Myocyte (in vitro differentiated cells): ENCODE measurements at regions not wholly inside any gene's neighbourhood (a gene's known extent, or its start where the extent isn't known, plus 50 kb on each side); places are given as distances from the start of the nearest gene placed in this dataset.
"Not testable (repeated sequence)": the region's sequence is repeated elsewhere in the genome, so short reads cannot be mapped to it uniquely, and the experiment has no call there.

Source experiments
- DNase-seq: peaks from one replicate; pipeline ENCODE4 v3.0.0-alpha.2; 2012; ENCODE audit warnings: low read depth

DNA sequence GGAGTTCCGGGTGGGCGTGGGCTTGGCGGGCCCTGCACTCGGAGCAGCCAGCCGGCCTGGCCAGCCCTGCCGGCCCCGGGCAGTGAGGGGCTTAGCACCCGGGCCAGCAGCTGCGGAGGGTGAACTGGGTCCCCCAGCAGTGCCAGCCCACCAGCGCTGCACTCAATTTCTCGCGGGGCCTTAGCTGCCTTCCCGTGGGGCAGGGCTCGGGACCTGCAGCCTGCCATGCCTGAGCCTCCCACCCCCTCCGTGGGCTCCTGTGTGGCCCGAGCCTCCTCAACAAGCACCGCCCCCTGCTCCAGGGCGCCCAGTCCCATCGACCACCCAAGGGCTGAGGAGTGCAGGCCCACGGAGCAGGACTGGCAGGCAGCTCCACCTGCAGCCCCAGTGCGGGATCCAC lies 362.5 kb downstream of the TMEM167A start:
- not testable (repeated sequence) for DNase-seq

DNA sequence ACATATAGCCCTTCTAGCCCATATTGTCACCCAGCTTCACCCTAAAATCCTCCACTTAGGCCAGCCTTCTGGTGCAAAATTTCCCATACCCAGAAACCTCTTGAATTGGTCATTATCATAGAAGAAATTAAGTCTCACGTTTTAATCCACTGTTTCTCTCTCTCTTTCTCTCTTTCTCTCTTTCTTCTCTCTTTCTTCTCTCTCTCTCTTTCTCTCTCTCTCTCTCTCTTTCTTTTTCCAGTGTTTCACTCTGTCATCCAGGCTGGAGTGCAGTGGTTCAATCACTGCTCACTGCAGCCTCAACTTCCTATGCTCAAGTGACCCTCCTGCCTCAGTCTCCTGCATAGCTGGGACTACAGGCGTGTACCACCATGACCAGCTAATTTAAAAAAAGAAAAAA lies 363.4 kb downstream of the TMEM167A start:
- no peak for DNase-seq

DNA sequence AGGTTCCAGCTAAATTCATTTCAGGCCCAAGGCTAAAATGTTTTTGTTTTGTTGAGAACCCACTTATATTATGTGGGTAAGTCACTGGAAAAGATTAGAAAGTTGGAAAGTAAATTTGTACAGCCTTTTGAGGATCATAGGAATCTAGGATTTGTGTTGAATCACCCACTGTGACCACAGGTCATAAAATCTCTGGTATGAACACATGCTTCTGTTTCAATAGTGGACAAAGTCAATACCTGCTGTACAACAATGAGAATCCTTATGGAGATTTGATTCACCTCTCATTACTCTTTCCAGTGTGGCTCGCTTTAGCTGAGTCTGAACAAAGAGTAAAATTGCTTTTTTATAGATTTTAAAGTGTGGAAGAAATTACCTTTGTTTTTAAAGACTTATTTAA lies 369.5 kb downstream of the TMEM167A start:
- no peak for DNase-seq

DNA sequence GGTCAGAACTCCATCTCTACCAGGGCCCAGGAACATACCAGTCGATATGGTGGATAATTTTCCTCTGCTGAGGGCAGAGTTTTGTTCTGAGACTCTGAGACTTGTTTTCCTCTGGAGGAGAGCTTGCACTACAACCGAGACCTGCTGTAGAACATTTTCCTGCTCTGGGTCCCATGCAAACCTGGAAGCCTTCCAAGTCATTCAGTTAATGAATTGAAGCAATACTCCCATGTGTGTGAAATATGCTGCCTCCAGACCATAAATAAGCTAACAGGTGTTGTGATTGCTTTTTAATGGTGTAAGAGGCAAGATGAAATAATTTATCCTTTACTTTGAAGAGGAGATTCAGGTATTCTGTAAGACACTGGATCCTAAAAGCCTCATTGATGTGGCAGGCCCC lies 372.8 kb downstream of the TMEM167A start:
- DNase-seq, result no peak

DNA sequence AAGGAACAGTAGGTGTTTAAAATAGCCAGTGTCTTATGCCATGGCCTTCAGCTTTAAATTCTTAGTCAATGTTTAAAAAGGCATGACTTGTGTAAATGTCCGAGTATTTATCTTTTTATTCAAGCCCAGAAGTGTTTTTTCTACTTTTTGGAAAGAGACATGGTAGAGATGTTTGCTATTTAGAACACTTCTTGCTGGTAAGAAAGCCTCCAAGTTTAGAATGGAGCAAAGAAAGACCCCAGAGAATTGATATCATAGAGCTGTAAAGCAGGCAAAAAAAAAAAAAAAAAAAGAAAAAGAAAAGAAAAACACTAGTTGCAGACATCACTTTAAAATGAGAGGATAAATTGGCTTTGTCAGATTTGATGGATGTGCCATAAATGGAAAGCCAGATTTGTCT lies 375.1 kb downstream of the TMEM167A start:
- no peak for DNase-seq

DNA sequence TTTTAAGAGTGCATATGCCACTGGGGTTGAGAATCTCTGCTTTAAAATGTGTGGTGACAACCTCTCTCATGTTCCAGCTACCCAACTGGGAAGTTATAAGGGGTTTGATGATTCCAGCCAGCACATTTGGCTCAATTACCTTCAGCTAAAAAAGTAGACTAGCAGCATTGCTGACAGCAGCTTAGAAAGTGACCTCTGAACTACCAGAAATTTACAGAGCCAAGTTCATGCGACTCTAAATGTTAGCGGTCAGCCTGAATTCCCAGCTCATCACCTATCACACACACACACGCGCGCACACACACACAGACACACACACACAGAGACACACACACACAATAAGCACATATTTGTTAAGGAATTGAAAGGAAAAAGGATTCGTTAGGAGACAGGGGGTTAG lies 377.5 kb downstream of the TMEM167A start:
- DNase-seq, result no peak

DNA sequence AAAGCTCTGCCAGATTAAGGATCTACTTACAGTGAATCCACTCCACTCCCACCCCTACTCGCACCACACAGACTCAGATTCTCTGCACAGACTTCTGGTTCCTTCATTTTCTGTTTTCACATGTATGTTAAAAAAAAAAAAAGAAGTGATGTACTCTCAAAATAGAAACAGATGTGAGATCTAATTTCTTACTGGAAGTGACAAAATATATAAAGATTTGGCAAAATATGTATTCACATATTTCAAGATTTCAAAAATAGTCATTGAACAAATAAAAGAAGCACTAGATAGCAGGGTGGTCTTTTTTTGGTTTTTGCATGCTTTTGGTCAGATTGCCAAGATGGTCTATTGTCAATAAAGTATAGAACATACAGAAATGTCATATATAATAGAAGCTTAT lies 379.2 kb downstream of the TMEM167A start:
- DNase-seq, result no peak

DNA sequence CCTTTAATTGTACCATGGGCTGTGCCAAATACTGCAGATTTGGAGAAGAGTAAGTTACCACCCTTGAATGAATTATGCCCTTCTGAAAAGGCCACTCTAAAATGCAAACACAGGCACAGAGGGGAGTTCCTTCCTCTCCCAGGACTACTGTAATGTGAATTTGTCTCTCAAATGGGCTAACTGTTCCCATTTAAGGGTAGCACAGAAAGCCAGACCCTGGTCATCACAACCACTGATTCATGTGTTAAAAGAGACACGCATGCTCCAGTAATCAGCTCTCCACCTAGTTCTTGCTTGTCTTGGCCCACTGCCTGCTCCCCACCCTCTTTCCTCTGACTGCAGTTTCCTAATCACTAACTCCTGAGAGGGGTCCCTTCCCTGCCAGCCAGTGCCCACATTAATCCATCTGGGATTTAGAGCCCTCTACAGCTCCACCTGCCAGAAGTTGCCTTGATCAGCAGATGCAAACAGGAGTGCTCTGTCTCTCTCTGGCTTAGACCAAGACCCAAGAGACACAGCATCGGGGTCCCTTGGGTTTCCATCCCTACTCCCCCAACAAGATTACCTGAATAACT lies 382.4 kb downstream of the TMEM167A start:
- DNase-seq, result no peak

DNA sequence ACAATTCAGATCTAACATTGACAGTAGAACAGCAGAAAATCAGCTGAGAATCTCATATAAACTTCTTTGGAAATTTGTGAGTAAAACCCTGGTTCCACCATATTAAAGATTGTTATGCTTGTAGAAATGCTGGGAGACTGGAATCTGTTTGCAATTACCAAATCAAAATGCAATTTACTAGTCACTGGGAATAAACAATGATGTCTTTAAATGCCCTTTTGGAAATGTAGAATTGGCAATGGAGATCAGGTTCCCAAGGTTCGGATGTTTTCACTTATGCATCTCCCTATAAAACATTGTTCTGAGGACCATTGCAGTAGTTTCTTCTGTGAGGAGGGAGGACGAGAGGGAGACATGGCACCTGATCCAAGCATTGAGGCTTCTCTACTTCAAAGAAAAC lies 384.4 kb downstream of the TMEM167A start:
- no peak for DNase-seq

DNA sequence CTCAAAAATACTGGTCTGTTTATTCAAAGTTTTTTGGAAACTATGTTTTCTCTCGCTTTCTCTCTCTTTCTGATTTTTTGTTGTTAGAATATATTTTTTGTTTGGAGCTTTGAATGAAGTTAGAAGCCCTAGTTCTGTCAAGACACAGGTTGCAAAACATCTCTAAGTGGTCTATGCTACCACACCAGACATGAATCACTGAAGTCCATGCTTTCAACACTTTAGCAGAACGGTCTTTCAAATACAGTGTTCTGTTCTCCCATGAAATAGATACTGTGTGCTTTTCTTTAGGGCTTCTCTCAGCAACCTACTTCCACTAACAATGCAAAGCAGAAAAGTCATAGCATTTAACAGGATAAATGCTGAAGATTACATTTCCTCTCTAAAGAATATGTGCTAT lies 392.5 kb downstream of the TMEM167A start:
- no peak for DNase-seq

DNA sequence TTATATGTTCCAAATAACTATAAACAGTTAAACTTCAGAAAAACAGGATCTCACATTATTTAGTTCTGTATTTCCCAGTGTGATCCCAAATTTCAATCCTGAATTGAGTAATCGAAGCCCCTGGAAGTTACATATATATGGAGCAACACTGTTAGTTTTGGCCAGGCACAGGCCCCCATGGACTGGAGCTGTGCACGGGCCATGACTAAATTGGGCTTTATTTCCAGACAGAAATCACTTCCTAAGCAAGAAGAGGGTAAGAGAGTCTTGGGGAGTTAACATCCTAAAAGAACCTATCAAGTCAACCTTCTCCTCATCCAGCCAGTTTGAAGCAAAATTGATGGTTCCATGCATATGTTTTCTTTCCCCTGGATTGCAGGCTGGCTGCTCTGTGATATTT lies 393.0 kb downstream of the TMEM167A start:
- DNase-seq, result no peak

DNA sequence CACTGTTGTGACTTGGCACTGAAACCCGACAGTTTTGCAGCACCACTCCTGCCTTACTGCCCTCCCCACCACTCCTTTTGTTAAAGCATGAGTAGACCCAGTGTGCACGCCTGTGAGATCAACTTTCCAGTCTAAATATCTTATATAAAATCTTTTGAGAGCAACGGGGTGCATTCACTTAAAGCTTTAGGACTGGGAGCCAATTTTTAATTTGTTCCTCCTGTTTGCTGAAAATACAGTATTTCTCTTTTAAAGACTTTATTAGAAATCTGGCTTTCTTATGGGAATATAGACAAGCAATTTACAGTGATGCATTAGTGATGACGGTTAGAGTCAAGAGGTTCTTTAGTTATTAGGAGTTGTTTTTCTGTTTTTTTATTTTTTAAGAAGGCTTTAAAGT lies 397.5 kb downstream of the TMEM167A start:
- DNase-seq, result no peak

DNA sequence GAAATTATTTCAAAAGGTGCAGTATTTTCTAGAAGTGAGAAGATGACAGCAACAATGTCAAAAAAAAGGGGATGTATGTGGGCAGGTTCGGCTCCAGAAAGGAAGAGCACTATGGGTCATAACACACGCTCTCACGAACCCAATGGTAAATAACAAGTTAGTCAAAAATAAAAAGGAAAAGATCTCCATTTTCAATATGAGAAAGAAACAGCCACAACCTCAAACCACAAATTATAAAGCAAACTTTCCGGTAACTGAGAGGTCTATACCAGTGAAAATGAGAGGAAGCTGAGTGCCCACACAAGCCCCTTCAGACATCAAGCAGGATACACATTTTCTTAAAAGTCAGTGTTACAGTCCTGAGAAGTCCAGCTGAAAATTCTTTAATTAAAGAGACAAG lies 398.5 kb upstream of the RPS23 start:
- DNase-seq, result no peak

DNA sequence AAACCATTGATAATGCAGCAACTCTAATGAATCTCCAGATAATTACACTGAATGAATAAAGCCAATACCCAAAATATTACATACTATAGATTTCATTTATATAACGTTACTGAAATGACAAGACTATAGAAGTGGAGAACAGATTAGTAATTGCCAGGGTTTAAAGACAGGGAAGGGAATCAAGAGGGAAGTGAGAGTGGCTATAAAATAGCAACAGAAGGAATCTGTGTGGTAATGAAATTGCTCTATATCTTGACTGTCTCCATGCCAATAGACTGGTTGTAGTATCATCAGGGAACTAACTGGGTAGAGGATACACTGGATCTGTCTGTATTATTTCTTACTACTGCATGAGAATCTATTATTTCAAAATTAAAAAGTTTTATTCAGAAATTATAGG lies 396.5 kb upstream of the RPS23 start:
- no peak for DNase-seq

DNA sequence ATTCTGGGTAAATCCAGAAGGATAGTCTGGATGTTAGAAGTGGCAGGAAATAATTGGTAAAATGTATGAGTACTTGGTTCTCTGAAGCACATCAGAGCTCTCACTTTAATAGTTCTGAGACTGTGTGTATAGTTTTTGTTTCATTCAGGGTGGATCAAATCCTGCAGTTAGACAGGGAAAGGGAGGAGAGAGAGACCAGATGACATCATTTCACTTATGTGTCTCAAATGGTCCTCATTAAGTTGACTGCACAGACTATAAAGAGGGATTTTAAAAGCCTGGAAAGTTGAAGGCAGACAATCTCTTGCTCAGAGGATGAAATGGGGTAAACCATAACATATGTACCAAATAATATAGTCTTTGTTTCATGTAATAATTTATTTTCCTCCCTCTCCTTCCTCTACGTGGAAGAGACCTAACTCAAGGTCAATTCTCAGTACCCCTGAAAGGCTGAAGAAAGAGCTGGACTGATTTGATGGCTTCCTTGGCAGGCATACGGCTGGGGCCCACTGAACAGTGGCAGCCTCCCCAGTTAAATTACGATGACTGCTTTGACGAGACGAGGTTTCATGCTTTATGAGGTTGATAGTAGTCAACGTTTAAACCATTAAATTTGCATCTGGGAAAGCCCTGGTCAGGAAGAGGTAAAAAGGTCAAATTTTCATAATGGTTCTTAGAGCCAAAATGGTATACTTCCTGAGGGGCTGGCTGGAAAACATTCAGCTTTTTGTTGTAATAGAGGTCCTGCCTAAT lies 395.1 kb upstream of the RPS23 start:
- no peak for DNase-seq

DNA sequence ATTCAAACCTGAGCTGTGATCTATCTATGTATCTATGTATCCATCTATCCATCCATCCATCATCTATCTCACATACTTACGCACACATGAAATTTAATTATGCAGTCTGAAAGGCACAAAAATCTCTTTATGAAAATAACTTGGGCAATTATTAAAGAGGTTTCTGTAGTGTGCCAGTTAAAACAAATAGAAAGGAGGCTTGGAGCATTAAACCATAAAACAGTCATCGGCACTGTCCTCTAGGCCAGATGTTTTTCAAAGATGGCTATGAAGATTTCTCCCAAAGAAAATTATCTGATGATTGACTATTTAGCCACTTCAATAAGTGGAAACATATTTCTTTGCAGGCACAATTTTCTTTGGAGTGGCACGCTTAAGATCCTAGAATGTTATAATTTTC lies 392.5 kb upstream of the RPS23 start:
- DNase-seq, result no peak

DNA sequence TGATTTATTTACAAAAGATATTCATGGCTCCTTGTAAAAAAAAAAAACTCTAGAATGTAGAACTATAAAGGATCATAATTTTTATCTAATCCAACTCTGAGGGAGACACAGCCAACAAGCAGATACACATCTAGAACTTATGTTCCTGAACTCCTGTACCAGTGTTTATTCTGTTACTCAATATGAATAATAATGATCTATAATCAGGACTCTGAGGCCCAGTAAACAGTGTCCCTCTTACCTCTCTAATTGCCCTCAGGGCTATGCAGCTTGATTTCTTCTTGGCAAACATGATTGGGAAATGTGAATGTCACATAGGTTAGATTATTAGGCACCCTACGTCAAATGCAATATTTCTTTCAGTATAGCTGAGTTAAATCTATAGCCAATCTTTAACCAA lies 391.6 kb upstream of the RPS23 start:
- DNase-seq, result no peak

DNA sequence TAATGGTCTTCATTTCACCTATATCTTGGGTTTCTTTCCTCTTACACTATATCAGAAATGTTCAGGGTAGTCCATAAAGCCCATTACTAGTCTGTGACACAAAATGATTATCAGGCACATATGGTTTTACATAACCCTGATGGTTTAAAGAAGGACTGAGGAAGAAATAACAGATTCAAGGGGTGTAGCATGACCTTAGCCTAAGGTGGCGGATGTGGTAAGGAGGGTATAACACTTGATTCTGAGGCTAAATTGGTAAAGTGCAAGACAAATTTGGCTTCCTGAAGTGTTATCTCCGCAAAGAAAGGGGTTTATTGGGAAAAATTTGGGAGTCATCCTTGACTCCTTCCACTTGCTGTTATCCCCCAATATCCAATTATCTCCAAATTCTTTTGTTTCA lies 388.2 kb upstream of the RPS23 start:
- no peak for DNase-seq

DNA sequence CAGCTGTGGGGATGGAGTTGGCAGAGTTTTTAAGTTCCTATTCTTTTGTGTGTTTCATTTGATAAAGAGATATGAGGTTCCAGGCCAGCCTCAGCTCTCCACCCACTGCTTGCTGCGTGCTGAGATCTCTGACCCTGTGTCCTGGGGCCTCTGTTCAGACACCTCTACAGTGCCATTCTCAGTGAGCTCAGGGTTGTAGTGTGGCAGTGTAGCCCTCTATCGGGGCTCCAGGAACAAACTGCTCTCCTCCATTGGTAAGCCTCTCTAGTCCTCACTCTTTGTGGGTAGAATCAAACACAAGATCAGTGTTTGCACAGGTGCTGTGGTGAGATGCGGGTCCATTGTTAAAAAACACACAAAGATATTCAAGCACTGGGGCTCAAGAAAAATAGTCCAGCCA lies 386.6 kb upstream of the RPS23 start:
- no peak for DNase-seq

DNA sequence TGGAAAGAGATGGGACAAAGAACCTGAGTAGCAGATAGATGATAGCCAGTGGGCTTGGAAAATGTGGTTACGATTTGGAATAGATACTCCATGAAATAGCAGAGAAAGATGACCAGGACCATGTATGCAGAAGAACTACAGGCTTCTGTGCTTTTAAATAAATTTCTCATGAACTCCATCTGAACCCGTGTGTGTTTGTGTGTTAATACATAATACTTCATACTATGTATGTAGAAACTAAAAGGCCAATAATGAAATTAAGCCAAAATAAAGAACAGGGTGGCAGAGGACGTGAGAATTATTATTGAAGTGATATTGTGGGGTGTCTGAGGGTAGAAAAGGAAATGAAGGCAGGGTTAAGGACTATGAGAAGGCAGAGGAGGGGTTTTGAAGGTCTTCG lies 385.1 kb upstream of the RPS23 start:
- no peak for DNase-seq

DNA sequence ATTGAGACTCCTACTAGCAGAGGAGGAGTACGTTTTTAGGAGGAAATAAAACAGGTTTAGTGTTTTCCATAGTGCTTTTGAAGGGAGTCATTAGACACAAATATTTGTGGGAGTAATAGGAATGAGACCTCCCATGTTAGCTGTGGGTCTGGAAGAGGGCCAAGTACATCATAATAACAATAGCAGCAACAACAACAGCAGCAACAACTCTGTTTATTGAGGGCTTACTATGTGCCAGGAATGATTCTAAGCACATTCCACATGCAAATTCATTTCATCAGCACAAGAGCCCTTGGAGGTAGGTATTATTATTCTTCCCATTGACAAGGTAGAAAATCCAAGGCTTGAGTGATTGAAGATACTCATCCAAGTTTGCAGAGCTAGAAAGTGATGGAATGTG lies 384.2 kb upstream of the RPS23 start:
- DNase-seq, result no peak

DNA sequence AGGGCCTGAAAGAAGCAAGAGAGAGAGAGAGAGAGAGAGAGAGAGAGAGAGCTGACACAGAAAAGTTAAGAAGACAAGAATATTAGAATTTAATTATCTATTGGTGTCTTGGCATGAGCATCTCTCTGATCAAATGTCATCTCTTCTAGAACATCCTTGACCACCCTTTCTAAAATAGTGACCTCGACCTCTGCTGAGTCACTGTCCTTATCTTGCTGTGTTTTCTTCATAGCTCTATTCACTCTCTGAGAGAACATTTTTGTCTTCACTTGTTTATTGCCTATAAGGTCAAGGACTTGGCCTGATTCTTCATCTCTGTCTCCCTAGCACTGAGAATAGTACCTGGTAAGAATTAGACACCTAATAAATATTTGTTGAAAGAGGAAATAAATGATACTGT lies 383.8 kb upstream of the RPS23 start:
- DNase-seq, result no peak

DNA sequence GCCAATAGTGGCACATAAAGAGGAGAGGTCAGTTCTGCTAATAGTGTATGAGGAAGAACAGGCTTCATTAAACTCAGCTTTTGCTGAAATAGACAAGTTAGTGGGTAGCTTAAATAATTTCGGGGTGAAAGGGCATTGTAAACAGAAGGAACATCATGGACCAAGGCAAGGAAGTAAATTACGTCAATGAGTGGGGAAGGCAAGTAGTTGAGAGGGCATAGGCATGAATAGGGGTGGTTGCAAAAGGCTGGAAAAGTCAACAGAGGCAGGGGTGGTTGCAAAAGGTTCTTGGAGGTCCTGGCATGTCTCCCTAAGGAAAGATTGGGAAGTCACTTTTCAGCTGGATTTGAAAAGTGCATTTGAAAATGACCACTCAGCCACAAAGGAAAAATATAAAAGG lies 383.3 kb upstream of the RPS23 start:
- DNase-seq, result no peak

DNA sequence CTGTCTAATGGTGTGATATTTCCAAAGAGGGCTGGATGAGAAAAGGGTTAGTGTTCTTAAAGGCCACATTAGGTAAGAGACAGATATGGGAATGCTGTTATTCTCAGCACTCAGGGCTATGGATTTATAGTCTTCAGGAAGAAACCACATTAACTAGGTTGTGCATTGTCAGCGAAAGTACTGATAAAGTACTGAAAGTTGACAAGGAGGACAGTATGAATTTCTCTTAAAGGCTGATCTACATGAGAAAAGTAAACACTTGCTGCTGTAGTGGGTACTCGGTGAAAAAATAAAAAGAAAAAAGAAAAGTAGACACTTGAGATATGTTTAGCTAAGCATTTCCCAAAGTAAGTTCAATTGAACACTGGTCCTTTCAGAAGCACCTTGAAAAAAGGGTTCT lies 381.0 kb upstream of the RPS23 start:
- no peak for DNase-seq
